Thyroid gland (tissue), 4 donors: ENCODE measurements at regions not wholly inside any gene's neighbourhood (a gene's known extent, or its start where the extent isn't known, plus 50 kb on each side); places are given as distances from the start of the nearest gene placed in this dataset.

Experiments used
- DNase-seq, 2 donors: peaks; one replicate each; pipeline ENCODE4 v3.0.0-alpha.2; 2019
- H3K27ac ChIP-seq, 3 donors: fragments of 200-600 bp; sonication (generic); 1 replicate in 2 of 3; 2 replicates in 1 of 3; pipeline ENCODE4 v1.5.1; 2016 to 2019; ENCODE audit warnings: mild to moderate bottlenecking in 1 of 3, moderate library complexity in 1 of 3
- H3K27me3 ChIP-seq: fragments of 200-600 bp; sonication (generic); one replicate; pipeline ENCODE4 v1.5.1; 2019
- H3K36me3 ChIP-seq, 2 donors: fragments of 200-600 bp; sonication (generic); one replicate each; pipeline ENCODE4 v1.5.1; 2016 to 2019
- H3K4me1 ChIP-seq, 2 donors: fragments of 200-600 bp; sonication (generic); one replicate each; pipeline ENCODE4 v1.5.1; 2017 to 2019
- H3K4me3 ChIP-seq, 3 donors: fragments of 200-600 bp; sonication (generic); replicated peaks in 1 of 3; 1 replicate in 2 of 3; 2 replicates in 1 of 3; pipeline ENCODE4 v1.5.1; 2016; ENCODE audit warnings: mild to moderate bottlenecking in 1 of 3
- H3K9me3 ChIP-seq: fragments of 200-600 bp; sonication (generic); one replicate; pipeline ENCODE4 v1.5.1; 2017
- CTCF ChIP-seq, 6 experiments: fragments of 200-600 bp in 3 of 6; fragments of 450-650 bp in 3 of 6; sonication (generic) in 3 of 6; IDR thresholded peaks; one replicate each; pipeline ENCODE4 v1.5.1; 2016 to 2019; ENCODE audit warnings: antibody characterized with exemption in 6 of 6, mild to moderate bottlenecking in 2 of 6, inconsistent platforms in 1 of 6, moderate library complexity in 1 of 6
- POLR2A ChIP-seq, 2 donors: fragments of 450-650 bp; IDR thresholded peaks; one replicate each; pipeline ENCODE4 v1.6.1; 2017; ENCODE audit warnings: antibody characterized with exemption in 2 of 2, mild to moderate bottlenecking in 2 of 2, moderate library complexity in 1 of 2
- WGBS, 2 donors: methylation state at CpG; one replicate each; pipeline ENCODE4 v1.1.5; 2017; 5-methylcytosine and 5-hydroxymethylcytosine counted together
- intact Hi-C: fragments of 100-400 bp; cut with DNase I; formaldehyde crosslinking; loops from one replicate; pipeline ENCODE4 v1.15.1; 2023

GRCh38 chr15:35686347-35686746 lies 140.4 kb upstream of the DPH6 start:
- H3K4me1 ChIP-seq: no peaks in the 10 kb centered on the region
- no peak overlapping the region for H3K4me3 ChIP-seq
- intact Hi-C loops: no loop called here
- H3K9me3 ChIP-seq: no peaks in the 10 kb centered on the region
- H3K27me3 ChIP-seq: no peaks in the 10 kb centered on the region
- DNase-seq: no peak
- TF ChIP-seq CTCF (IDR thresholded peaks at IDR 0.05): no peak
- no peak overlapping the region for H3K27ac ChIP-seq
- no peaks in the 10 kb centered on the region for H3K36me3 ChIP-seq
- 89 to 93% methylated on average over 1 of the region's 1 CpG for WGBS, 2 donors

- Histone ChIP-seq H3K27ac (no peak overlapping the region), H3K36me3 (no peaks in the 10 kb centered on the region), H3K4me1 (no peaks in the 10 kb centered on the region), H3K27me3 (no peaks in the 10 kb centered on the region), H3K4me3 (no peak overlapping the region), H3K9me3 (no peaks in the 10 kb centered on the region)
- no peak for DNase-seq
- TF ChIP-seq CTCF (IDR thresholded peaks at IDR 0.05): no peak
- no peak for TF ChIP-seq POLR2A (IDR thresholded peaks at IDR 0.05)
- intact Hi-C loops: no loop called here
- 95 to 96% methylated on average over 6 of the region's 6 CpGs for WGBS, 2 donors
Observed at GRCh38 chr15:35689266-35689665, 143.3 kb upstream of the DPH6 start.

- Histone ChIP-seq H3K4me1 (no peaks in the 10 kb centered on the region), H3K9me3 (no peaks in the 10 kb centered on the region), H3K27me3 (no peaks in the 10 kb centered on the region), H3K4me3 (no peak overlapping the region), H3K27ac (peak overlapping the region in 1 of 3 donors; percentile 80), H3K36me3 (no peaks in the 10 kb centered on the region)
- WGBS, 2 donors: 75 to 76% methylated on average over 1 of the region's 1 CpG
- TF ChIP-seq CTCF (IDR thresholded peaks at IDR 0.05) (no peak), POLR2A (IDR thresholded peaks at IDR 0.05) (no peak)
- DNase-seq: no peak
- intact Hi-C loops: no loop called here
Observed at GRCh38 chr15:35690089-35690488, 144.1 kb upstream of the DPH6 start.

GRCh38 chr15:35690698-35691116 lies 144.7 kb upstream of the DPH6 start:
- 50 to 68% methylated on average over 1 of the region's 1 CpG for WGBS, 2 donors
- Histone ChIP-seq H3K27ac (peak overlapping the region; percentile 25 to 80 (median 59)), H3K4me3 (no peak overlapping the region), H3K9me3 (no peaks in the 10 kb centered on the region), H3K4me1 (no peaks in the 10 kb centered on the region), H3K27me3 (no peaks in the 10 kb centered on the region), H3K36me3 (no peaks in the 10 kb centered on the region)
- intact Hi-C loops: no loop called here
- DNase-seq: no peak
- no peak for TF ChIP-seq POLR2A (IDR thresholded peaks at IDR 0.05)
- TF ChIP-seq CTCF (IDR thresholded peaks at IDR 0.05): no peak

GRCh38 chr15:35691173-35691761 lies 145.3 kb upstream of the DPH6 start:
- Histone ChIP-seq H3K36me3 (no peaks in the 10 kb centered on the region), H3K27me3 (no peaks in the 10 kb centered on the region), H3K9me3 (no peaks in the 10 kb centered on the region), H3K4me3 (no peak overlapping the region), H3K4me1 (no peaks in the 10 kb centered on the region), H3K27ac (peak overlapping the region; percentile 25 to 80 (median 59))
- TF ChIP-seq POLR2A (IDR thresholded peaks at IDR 0.05) (no peak), CTCF (IDR thresholded peaks at IDR 0.05) (no peak)
- 79 to 86% methylated on average over 4 of the region's 4 CpGs for WGBS, 2 donors
- intact Hi-C loops: no loop called here
- no peak for DNase-seq
